GM18499 (cell line): ENCODE measurements at regions not wholly inside any gene's neighbourhood (a gene's known extent, or its start where the extent isn't known, plus 50 kb on each side); places are given as distances from the start of the nearest gene placed in this dataset.

Experiments
- ATAC-seq: cut with Tn5 transposase; IDR thresholded peaks from one replicate; pipeline ENCODE4 v1.9.1; 2021; ENCODE audit warnings: moderate number of reproducible peaks; ENCODE audit not compliant: insufficient read depth, unreplicated experiment

DNA sequence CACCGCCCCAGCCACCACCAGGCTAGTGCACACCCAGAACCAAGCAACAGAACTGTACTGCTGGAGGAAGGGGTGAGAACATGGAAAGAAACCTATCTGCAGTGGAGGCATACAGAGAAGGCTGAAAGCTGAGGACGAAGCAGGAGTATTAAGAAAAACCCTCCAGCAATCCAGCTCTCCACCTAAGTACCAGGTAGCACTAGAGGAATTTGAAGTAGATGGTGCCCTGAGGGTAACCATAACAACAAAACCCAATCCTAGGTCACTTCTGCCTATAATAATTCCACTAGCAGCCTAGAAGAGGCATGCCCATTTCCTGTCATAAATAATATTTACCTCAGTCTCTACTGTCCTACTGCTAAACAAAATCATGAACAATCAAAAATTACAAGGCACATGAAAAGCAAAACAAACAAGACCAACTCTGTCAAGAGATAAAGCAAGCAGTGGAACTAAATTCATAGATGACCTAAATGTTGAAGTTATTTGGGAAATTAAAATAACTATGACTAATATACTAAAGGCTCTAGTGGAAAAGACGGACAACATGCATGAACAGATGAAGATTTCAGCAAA lies 51.1 kb downstream of the HYCC1 start:
- ATAC-seq, result no peak

GRCh38 chr7:22958742-22959141 lies 55.2 kb downstream of the HYCC1 start:
- ATAC-seq, result no peak

DNA sequence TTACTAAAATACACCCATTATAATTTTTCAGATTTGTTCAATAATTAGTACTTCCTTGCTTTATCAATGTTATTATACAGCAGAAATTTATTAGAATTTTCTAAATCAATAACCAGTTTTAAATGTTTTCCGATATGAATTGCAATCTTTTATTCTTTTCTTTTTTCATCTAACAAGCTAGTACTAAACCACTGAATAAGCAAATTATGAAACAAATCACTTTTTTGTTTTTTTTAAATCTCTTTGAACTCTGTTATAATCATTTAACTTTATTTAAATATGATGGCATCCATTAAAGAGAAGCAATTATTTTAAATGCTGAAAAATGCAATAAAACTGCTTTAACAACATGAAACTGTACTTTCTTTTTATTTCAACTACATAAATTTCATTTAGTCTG lies 59.7 kb downstream of the HYCC1 start:
- no peak for ATAC-seq

DNA sequence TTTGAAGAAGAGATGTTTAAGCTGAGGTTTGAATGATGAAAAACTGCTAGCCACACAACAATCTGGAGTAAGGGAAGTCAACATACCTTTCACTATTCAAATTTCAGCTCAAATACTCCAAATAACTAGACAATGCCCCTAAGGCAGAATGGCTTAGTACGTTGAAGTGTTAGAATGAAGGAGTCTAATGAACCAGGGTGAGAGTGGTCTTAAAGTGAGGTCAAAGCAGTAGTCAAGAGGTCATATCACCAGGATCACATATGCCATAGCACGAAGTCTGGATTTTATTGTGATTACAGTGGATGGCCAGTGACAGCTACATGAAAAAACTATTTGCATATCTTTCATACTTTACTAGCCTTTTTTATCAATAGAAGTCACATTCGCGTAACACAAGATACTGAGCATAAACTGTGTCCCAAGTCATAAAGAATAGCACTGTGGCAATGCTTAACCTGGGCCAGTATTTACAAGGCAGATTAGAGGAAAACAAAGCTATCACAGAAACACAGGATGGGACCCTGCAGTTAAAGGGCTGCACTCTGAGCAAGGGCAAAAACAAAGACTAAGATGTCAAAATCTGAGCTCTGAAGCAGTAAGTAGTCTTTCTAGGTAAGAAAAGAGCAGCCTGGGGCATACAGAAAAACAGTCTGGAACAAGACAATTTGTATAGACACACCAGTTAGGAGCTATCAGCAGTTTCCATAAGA lies 61.5 kb downstream of the HYCC1 start:
- no peak for ATAC-seq

GRCh38 chr7:22949944-22950343 lies 64.0 kb downstream of the HYCC1 start:
- no peak for ATAC-seq

DNA sequence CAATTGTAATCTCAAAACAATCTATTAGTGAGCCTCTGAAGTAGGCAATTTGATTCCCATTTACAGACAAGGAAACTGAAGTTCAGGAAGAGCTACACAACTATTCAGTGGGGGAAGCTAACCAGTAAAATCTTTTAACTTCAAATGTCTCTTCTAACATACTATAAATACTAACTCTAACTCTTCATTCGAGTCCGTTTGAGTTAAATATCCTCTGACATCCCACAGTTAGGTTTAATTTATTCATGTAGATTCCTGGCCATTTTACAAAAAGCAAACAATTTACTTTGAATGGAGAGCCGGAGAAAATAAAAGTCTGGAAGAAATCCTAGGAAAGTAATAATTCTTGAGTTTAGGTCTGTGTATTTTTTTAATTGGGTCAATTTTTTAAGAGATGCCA lies 64.7 kb downstream of the HYCC1 start:
- no peak for ATAC-seq

- ATAC-seq, result no peak
Measured at GRCh38 chr7:22948770-22949169, 65.2 kb downstream of the HYCC1 start.

DNA sequence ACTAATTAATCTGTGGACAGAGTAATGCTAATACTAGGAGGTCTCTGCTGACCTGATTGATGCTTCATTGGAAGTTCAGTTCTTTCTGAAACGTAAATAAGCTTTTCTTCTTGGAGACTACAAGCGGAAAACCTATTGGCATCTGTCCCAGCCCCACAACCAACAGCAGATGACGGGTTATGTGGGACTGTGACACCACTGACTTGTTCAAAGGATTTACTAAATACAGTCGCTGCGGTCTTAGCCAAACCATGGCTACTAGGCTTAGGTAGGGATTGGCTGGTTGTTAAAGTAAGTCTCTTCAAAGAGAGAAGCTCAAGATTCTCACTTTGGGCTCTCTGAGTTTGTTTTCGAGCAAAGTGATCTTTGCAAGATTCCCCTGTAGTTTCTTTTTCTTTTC lies 68.3 kb downstream of the HYCC1 start:
- no peak for ATAC-seq

DNA sequence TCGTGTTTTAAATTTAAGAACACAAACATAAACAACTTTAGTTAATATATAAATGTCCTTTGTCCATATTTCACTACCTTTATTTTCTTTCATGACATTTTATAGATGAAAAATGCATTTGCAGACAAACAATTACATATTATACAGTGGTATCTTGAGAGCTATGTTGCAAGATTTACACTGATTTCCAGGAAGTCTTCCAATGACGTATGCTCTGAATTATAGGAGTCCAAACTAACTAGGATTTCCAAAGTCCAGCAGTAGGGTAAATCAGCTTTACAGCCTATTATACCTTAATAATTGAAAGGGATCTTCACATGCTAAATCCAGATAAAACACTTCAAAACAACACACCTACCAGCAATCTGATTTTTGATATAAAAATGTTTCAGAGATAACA lies 69.4 kb downstream of the HYCC1 start:
- ATAC-seq, result no peak

- ATAC-seq, result no peak
Measured at GRCh38 chr7:22944022-22944421, 69.9 kb downstream of the HYCC1 start.

GRCh38 chr7:22942191-22942590 lies 71.7 kb downstream of the HYCC1 start:
- ATAC-seq, result no peak

DNA sequence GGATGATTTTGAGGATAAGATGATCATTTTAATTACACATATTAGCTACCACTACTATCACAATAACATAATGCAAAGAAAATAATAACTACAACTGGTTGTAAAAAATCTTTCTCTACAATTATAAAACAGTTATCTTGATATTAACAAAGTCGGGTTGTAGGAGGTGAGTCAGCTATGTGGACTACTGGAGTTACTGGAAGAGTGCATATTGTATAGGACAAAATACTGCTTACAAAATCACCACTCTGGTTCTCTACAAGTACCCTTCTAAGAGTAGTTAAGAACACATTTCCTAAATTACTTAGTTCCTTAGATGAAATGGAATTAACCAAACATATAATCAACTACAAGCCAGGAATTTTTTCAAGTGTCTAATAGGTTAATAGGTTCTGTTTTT lies 74.1 kb downstream of the HYCC1 start:
- no peak for ATAC-seq

GRCh38 chr7:22937946-22938345 lies 76.0 kb downstream of the HYCC1 start:
- no peak for ATAC-seq

- no peak for ATAC-seq
Measured at GRCh38 chr7:22936246-22936645, 77.7 kb downstream of the HYCC1 start.

DNA sequence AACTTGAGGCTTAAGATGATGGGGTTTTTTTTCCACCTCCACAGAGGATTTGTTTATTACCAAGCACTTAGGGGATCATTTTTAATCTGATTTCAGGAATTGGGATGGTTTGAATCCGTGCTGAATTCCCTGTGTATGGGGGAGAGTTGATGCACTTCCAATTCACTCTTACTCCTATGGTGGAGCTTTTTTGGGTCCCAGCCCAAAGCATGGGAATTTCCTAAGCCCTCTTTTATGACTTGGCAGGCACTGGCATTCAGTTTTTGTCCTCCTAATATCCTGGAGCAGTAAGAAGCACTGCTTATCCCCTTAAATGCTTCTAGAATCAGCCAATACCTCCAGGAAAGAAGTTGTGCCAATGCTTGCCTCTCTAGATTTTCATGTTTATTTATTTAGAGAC lies 78.7 kb downstream of the HYCC1 start:
- ATAC-seq, result no peak

GRCh38 chr7:22934473-22935065 lies 79.4 kb downstream of the HYCC1 start:
- ATAC-seq, result no peak

- no peak for ATAC-seq
Measured at GRCh38 chr7:22934023-22934422, 79.9 kb downstream of the HYCC1 start.

DNA sequence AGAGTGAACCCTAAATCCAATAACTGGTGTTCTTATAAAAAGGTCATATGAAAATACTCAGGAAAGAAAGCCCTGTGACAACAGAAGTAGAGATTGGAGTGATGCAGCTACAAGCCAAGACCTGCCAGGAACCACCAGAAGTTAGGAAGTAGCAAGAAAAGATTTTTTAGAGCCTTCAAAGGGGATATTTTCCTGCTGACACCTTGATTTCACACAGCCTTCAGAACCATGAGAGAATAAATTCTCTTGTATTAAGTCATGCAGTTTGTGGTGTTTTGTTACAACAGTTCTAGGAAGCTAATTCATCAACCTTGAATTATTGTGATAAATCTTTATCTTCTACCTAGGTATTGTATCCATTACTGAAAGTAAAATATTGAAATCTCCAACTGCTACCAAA lies 81.0 kb downstream of the HYCC1 start:
- no peak for ATAC-seq

GRCh38 chr7:22931011-22931410 lies 82.9 kb downstream of the HYCC1 start:
- no peak for ATAC-seq

GRCh38 chr7:22922307-22922706 lies 91.6 kb downstream of the HYCC1 start:
- ATAC-seq, result no peak

DNA sequence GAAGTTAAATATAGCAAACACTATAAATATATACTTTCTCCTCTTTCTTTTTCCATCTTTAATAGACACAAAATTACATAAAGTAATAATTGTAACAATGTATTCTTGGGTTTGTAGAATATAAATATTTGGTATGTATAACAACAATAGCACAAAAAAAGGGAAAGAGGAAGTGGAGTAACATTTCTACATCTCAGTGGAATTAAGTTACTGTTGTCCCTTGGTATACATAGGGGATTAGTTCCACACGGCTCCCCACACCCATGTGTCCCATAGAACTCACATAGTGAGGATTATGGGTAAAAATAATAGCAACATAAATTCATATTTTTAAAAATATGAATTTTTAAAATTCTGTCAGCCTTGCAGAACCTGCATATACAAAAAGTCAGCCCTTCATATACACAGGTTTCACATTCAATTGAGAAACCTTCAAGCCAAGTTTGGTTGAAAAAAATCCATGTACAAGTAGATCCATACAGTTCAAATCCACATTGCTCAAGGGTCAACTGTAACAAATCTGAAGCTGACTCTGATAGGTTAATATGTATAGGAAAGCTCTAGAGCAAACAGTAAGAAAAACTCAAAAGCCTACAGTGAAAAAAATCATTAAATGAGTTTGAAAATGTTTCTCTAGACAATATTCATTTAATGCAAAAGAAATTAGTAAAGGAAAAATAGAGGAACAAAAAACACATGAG lies 92.4 kb downstream of the HYCC1 start:
- ATAC-seq, result no peak
